Hematopoietic multipotent progenitor cell treated with erythropoietin and hydrocortisone succinate and interleukin-3 and kit ligand, for 17 days (in vitro differentiated cells): ENCODE measurements at regions not wholly inside any gene's neighbourhood (a gene's known extent, or its start where the extent isn't known, plus 50 kb on each side); places are given as distances from the start of the nearest gene placed in this dataset.

ENCODE experiments used
- DNase-seq: peaks from one replicate; pipeline ENCODE4 v3.0.0-alpha.2; 2015; ENCODE audit warnings: low spot score

DNA sequence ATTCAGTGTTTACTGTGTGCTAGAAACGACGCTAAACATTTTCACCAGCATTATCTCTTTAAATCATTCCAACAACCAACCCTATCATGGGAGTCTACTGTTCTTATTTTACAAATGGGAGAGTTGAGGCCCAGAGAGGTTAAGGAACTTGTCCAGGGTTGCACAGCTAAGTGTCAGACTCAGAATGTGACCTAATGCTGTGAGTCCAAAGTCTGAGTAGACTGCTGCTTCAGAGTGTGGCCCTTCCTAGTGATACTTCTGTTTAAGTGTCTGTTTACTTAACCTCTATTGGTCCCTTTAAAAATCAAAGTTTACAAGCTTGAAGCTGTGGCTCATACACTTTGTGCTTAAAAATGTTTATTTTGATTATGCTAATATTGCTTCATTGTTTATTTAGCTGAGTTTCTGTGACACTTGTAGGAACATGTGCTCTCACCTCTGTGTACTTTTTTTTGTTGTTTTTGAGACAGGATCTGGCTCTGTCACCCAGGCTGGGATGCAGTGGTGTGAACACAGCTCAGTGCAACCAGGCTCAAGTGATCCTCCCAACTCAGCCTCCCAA, 84.4 kb upstream of the SYPL1 start:
- no peak for DNase-seq

DNA sequence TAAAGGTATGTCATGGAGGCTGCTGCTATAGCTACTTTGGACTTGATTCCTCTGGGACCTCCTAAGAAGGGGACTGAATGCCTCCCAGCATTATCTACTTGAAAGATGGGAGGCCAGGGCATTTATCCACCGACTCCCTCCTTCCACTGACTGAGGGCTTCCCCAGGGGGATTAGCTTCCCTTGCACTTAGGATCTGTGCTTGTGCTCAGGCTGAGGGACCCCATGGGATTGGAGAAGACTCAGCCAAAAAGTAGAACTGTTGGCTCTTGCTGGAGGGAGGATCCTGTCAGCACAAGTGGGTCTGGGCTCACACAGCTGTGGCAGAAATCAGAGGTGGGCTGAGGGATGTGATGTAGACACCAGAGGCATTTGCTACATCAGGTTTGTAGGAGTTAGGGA, 81.5 kb upstream of the SYPL1 start:
- no peak for DNase-seq

DNA sequence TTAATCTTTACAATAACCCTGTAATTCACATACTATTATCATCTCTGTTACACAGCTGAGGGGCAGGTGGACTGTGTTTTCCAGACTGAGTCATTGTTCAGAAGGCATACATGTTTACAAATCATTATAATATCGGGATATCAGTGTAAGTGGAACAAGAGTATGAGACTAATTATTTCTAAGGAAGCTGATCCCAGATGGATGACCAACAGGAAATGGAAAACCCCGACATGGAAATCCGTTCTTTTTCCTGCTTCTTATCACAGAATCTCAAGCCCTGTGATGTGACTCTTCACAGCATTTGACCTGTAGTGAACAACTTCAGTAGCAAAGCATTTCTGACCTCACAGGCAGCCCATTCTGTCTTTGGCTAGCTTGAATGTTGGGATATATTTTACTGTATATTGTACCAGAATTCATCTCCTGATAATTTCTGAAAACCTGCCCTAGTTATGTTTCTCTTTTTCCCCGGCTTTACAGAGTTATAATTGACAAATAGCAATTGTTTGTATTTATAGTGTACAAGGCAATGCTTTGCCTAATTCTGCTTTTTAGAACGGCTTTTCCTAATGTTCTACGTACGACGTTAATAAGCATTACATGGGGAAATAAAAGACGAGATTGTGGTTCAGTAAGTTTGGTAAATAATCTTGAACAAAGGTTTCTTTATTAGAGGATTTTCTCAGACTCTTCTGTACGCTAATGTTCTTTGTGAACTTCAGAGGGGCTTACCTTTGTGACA, 78.6 kb upstream of the SYPL1 start:
- DNase-seq, result no peak

DNA sequence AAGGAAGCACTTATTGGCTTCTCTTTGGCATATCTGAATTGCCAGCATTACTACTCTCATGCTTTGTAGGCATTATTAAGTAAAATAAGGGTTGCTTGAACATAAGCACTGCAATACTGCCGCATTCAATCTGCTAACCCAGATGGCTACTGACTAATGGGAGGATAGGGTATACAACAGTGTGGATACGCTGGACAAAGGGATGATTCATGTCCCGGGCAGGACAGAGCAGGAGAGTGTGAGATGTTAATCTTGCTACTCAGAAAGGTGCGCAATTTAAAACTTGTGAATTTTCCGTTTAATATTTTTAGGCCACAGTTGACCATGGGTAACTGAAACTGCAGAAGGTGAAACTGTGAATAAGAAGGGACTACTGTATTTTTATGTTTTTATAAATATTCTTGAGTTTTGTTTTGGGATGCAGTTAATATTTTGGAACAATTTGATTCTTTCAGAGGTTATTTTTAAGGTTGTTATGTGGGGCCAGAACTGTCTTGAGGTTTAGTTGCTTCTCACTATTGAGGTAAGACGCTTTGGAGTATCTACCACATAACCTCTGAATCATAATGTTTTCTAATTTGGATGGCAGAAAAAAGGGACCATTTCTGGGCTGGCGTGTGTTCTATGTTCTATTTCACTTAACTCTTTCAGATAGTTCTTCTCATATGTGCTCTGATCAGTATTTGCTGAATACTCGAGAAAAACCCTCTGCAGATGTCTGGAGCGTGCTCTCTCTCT, 75.7 kb upstream of the SYPL1 start:
- DNase-seq, result no peak

DNA sequence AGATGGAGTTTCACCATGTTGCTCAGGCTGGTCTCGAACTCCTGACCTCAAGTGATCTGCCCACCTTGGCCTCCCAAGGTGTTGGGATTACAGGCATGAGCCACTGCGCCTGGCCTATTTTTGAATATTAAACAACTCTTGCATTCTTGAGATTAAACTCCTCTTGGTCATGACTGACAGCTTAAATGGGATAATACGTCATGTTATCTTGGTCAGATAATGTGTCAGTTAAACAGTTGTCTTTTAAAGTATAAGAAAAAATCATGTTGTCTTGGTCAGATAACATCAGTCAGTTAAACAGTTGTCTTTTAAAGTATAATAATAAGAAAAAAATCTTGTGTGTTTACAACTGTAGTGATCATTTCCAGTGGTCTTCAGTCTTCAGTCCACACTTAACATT, 73.6 kb upstream of the SYPL1 start:
- no peak for DNase-seq

DNA sequence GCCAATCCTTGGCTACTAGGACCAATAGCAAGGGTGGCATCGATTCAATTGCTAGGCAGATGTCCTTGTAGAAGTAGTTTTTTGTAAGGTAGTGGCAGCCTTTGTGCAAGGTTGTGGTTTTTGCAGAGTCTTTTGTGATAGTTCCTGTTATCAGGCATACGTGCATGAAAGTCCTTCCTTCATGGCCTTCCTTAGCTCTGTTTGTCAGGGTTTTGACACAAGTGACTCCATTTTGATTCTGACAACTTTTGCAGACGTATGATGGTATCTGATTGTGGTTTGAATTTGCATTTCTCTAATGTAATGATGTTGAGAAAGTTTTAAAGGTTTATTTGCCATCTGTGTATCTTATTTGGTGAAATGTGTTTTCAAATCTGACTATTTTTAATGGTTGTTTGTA, 71.8 kb upstream of the SYPL1 start:
- DNase-seq, result no peak

DNA sequence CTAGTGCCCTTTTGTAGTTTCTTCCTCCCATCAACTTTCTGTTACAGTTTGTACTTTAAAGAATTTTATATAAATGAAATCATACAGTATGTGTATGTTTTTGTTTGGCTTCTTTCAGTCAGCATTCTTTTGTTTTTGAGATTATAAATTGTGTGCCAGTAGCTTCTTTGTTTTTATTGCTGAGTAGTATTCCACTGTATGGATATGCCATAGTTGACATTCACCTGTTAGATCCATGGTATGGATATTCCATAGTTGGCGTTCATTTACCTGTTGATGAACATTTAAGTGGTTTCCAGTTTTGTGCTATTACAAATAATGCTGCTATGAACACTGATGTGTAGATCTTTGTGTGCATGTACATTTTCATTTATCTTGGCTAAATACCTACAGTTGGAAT, 70.8 kb upstream of the SYPL1 start:
- no peak for DNase-seq

DNA sequence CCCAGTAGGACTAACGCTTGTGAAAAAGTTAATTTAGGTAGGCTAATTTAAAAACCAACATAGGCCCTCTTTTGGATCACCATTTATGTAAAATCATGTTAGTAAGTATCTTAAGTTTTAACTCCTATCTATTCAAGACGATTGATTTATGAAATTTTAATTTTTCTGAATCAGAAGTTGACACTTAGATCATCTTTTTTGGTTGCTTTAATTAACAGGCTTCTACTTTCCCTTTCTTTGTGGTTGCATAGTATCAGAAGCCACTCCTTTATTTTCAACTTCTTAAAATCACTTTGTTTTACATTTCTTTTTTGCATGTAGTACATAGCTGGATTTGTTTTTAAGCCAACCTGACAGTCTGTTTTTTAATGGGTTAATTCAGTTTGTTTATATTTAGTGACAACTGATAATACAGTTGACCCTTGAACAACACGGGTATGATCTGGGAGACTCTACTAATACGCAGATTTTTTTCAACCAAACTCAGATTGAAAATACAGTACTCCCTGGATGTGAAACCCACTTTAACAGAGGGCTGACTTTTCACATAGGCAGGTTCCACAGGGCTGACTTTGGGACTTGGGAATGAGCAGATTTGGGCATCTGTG, 69.7 kb upstream of the SYPL1 start:
- DNase-seq, result no peak

DNA sequence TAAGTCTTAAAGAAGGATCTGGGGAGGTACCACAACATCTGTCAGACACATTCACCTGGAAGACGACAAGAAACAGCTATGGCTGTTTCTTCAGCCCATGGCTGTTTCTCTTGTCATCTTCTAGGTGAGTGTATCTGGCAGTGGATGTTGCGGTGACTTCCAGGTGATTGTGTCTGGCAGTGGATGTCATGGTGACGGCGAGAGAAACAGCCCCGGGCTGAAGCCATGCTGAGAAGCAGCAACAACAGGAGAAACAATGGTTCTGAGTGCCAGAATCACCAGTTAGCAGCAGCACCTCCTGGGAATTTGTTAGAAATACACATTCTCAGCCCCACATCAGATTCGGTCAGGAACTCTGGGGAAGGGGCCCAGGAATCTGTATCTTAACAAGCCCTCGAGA, 68.6 kb upstream of the SYPL1 start:
- DNase-seq, result no peak

DNA sequence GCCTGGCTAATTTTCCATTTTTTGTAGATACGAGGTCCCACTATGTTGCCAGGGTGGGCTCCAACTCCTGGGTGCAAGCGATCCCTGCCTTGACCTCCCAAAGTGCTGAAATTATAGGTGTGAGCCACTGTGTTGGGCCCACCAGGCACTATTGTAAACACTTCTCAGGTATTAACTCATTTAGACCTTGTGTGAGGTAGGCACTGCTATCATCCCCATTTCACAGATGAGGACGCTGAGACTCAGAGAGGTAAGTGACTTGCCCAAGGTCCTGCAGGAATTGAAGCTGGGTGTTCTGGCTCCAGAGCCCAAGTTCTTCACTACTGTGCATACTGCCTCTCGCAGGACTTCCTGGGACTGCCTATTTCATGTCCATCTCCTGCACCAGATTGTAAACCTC, 67.1 kb upstream of the SYPL1 start:
- no peak for DNase-seq

DNA sequence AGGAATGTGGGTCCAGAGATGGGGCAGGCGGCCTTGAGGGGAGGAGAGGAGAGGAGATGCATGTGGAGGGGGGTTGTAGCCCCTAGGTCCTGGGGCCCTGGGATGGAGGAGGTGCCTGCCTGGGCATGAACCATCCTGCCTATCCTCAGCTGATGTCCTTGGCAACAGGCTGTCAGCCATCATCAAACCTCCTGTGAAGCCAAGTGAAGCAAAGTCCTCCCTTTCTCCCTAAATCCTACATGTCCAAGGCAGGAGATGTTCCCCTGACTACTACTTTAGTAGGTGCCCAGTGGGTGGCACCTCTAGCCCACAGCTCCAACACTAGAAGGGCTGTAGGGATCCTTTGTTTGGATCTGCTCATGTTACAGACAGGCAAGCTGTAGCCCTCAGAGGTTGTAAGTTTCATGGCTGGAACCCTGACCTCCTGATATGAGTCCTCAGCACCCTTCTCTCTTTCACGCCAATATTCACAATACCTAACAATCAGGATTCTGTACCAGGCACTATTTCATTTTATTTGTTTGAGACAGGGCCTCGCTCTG, 66.6 kb upstream of the SYPL1 start:
- no peak for DNase-seq

DNA sequence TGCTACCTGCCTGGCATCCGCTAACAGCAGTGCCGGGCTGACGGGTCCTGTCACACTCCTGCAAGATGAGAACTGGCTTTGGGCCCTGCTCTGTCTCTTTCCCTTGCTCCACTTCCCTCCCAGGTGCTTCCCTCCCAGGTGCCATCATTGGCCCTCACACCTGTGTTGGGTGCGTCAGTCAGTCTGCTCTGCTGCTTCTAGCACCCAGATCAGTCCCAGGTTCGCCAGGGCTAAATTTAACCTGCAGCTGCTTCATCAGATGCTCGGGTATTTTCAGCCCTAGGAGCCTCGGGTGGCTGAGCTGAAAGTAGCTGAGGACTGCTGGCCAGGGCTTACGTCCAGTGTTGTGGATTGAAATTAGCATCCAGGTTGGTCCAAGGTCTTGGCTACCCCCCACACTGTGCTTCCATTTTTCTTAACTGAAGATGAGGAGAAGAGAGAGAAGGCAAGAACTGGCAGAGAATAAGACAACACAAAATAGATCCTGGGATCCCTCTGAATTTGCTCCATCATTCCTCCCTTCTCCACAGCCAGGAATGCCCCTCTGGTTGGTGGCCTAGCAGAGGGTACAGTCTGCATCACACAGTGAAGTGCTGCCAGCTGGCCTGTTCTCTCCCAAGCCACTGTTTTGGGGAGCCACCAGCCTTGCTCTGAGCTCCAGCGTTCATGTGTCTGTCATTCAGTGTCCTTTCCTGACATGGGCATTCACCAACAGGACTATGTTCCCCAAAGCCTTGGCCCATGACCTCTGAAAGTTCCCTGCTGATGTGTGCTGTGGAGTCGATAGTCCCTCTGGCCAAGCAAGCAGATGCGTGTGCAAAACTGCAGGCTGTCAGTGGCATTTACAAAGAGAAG, 65.9 kb upstream of the SYPL1 start:
- no peak for DNase-seq

DNA sequence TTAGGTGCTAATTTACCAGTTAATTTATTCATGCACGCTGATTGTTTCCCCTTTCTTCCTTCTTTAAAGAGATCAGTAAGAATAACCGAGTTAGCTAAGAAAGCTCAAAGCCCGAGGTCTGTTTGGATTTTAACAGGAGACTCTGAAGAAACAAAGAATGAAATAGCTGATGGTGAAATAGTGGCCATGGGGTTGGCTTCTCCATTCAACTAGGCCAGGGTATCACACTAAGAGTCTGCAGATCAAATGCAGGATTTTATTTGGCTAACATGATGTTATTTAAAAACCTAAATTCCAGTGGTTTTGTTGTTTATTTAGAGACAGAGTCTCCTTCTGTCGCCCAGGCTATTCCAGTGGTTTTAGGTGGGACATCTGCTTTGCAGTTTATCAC, 65.2 kb upstream of the SYPL1 start:
- no peak for DNase-seq

DNA sequence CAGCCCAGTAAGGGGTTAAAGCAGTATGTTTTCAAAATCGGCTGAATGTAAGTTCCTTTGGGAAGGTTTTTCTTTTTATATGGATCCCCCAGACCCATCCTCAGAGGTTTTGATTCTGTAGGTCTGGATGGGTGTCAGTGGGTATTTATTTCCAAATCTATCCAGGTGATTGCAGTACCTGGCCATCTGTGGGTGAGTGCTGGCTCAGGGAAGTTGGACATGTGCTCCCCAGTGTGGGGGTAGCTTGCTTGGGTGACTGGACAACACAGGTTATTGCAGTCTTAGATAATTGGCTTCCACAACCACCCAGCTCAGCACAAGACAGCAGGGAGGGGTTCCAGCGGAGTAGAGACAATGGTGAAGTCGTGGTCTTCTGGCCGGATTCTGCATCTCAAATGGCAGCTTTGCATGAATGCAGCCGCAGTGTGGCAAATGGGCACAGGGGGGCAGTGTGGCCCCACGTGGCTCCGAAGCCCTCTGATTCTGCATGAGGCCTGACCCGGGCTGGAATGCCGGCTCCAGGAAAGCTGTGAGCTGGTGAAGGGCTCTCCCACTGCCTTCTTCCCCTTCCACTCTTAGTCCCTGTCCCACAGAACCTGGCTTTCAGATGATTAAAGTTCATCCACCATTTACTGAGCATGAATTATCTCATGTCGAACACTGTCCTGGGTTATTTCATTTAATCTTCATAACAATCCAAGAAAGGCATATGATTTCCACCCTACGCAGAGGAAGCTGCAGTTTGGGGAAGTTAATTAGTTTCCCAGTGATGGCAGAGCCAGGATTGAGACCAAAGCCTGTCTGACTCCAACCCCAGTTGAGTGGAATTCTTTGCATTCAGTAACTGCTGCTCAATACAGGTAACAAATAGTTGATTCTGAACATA, 64.5 kb upstream of the SYPL1 start:
- peak; percentile 40 for DNase-seq

DNA sequence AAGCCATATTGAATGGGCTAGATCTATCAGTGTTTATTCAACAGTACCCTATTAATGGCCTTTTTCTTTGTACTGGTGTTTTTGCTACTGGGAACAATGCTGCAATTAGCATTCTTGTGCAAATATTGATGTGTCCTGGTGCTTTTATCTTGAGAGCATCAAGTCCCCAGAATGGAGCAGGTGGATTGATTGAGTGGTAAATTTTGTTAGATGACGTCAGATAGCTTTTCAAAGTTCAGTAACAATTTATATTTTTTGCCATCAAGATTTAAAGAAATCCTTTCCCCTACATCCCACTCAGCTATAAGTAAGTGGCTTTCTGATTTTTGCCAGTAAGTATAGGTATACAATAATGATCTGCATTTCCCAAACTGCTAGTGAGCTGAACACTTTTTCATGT, 63.4 kb upstream of the SYPL1 start:
- no peak for DNase-seq

DNA sequence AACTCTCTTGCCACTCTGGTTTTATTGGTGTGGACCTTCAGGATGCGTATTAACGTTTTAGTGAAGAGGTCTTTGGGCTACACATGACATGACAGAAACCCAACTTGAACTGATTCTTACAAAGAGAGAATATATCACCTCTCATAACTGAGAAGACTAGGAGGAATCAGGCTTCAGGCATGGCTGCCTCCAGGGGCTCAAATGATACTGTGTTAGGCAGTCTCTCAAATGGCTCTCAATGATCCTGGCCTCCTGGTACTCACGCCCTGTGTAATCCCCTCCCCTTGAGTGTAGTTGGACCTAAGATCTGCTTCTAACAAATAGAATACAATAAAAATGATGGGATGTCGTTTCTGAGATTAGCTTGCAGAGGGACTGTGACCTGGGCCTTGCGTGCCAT, 58.5 kb upstream of the SYPL1 start:
- DNase-seq, result no peak

DNA sequence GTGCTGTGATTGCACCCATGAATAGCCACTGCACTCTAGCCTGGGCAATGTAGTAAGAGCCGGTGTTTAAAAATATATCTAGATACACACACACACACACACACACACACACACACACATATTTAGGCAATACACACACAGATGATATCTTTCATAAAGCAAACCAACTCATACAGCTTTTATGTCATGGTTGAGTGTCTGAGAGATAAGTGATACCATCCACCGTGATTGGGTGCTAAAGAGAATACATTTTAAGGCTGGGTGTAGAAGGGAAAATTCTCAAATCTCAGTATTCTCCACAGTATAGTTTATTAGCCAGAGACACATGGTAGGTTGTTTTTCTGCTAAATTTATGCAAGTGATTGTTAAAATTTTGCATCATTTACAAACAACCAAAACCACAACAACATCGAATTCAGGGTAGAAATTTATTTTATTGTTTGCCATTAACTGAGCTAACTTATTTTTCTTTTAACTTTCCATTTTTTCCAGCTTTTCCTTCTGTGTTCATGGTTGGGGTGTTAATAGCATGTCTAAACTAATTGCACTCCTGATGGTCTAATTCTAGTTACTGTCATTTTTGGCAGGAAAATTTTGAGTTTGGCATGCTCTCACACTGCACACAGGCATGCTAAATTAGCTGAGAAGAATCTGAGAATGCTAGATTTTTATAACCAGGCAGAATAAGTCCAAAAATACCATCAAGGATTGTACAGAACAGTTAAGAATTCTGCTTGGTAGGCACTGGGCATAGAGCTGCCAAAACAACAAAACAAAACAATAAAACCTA, 57.9 kb upstream of the SYPL1 start:
- DNase-seq, result no peak

DNA sequence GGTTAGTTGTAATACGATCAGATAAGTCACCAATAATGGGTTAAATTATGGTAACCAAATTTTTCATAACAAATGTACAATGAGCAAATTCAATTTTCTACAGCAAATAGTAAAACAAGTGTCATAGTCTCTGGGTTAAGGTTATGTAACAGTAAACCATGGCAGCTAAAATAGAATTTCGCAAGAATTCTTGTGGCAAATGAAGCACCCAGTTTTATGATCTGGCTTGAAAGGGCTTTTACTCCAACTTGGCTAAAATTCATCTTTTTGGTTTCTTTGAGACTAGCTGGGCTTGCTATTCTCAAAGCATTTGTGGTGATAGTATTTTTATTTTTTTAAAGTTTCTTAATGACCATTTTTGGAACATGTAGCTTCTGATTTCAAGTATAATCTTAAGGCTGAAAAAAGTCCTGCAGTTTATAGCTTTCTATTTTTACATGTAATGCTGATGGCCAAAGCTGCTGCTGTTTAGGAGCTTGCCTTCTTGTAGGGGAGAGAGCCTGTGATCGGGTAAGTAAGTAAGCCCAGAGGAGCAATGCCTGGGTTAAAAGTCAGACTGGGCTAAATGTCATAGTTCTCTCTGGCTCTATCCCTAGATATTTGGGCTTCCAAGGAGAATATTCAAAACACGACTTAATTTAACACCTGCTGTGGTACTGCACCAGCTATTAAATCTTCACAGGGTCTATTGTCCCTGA, 55.5 kb upstream of the SYPL1 start:
- no peak for DNase-seq

DNA sequence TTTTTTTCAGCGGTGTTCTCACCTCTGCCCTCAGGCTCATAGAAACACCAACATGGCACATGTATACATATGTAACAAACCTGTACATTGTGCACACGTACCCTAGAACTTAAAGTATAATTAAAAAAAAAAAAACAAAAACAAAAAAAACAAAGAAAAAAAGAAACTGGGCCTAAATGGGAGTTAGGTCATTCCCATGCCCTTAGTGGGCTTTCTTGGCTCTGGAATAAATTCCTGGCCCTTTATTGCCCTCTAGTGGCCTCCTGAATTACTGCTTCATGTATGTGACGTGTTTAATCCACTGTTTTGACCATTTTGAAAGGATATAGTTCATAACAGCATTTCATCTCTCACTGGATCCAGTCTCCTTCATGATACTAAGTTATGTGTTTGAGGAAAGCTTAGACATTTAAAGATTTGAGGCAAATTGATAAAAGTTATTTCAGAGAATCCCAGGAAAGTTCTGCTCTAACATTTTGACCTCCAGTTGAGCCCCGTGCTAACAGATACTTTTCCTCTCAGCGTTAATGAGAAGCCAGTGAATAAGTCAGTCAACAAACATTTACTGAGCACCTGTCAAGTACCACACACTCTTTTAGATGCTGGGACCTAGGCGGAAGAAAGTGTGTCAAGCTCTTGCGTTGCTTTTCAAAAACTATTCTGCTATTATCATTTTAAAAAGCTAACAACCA, 54.7 kb upstream of the SYPL1 start:
- DNase-seq, result peak; percentile 64
